HUDEP-2 (cell line): ENCODE measurements at regions not wholly inside any gene's neighbourhood (a gene's known extent, or its start where the extent isn't known, plus 50 kb on each side); places are given as distances from the start of the nearest gene placed in this dataset.
"Not testable (repeated sequence)": the region's sequence is repeated elsewhere in the genome, so short reads cannot be mapped to it uniquely, and the experiment has no call there.

Source experiments
- DNase-seq, 76 experiments: peaks; one replicate each; lab custom pipeline; 2025; ENCODE audit not compliant: unreplicated experiment in 76 of 76; lab: John Stamatoyannopoulos, UW

DNA sequence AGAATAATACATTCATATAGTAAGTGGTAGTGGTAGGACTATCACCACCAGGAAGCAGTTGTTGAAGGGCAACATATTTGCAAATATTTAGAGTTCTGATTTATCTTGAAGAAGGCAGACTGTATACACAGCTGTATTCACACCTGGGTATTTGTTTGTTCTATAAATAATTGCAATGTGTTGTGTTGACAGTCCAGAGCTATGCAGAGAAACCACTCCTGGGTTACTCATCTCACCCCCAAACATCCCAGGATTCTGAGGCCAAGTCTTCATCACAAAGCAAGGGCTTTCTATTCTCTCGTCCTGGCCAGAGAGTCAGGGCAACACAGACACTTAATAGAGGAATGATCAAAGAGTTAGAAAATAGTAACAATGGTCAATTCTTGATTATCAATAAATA lies 102.1 kb upstream of the FAT3 start:
- no peak for DNase-seq

DNA sequence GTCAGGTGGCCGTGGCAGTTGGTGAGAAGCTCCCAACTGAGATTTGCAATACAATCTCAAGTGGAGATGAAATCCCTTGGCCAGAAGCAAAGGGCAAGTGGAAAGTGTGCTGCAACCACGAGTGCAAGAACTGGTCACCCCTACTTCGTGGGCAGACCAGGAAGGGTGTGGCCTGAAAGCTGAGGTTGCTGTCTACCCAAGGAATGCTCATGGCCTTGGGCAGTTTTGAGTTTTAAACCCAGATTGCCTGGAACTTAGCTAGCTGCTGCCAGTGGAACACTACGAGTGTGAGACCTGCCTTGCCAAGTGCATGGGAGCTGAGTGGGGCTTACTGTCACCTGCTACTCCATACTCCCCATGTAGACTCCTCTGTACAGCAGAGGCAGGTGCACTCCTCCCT lies 113.3 kb upstream of the FAT3 start:
- DNase-seq: no peak

DNA sequence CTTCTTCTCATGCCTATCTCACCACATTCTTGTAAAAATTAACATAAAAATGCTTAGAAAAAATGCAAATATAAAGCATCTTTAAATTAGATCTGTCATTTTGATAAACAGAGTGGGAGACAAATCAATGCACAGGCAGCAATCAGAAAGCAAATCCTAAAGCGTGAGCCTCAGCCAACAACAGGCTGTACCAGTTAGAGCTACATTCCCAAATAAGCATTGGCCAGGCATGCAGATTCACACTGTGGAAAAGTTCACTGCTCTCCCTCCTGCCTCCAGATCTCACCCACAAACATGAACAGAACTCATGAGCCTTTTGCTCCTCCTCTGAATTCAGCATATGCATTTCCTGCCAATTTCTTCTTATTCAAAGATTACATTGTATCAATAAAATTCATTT lies 115.2 kb upstream of the FAT3 start:
- no peak for DNase-seq

DNA sequence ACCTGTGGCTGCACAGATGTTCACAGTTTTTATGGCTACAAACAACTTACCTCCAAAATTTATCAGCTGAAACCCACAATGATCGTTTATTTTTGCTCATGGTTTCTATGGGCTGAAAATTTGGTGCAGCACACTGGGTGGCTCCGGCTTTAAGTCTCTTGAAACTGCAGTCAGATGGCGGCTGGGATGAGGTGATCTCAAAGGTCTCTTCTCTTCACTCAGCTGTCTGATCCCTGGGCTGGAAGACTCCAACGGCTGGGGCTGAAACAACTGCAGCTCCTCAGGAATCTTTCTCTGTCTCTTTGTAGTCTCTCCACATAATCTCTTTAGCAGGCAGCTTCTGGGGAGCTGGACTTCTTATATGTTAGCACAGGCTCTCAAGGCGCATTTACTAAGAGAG lies 117.3 kb upstream of the FAT3 start:
- no peak for DNase-seq

DNA sequence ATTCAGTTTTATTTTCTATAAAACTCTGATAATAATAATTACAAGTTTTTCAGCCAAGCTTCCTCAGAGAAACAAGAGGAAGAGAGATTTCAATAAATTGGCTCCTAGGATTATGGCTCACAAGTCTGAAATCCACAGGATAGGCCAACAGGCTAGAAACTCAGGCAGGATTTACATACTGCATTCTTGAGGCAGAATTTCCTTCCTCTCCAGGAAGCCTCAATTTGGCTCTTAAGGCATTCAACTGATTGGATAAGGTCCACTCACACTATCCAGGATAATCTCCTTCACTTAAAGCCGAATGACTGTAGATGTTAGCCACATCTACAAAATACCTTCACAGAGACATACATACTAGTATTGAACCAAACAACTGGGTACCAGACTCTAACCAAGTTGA lies 120.3 kb upstream of the FAT3 start:
- DNase-seq: no peak

DNA sequence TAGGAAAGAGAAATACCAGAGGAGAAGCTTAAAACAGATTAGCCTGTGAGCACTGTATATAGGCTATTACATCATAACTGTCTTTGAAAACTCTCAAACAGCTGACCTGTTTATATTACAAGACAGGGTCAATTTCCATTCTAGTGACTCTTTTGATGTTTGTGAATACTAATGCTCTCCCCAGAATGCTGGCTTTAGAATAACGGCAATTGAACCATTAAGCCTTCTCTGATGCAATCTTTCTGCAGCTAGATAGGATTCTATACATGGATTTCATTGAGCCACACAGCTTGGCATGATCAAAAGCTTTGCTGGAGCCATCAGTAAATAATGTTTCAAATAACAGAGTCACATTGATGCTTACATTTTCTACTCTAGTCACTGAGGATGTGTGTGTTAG lies 122.7 kb upstream of the FAT3 start:
- DNase-seq: no peak

DNA sequence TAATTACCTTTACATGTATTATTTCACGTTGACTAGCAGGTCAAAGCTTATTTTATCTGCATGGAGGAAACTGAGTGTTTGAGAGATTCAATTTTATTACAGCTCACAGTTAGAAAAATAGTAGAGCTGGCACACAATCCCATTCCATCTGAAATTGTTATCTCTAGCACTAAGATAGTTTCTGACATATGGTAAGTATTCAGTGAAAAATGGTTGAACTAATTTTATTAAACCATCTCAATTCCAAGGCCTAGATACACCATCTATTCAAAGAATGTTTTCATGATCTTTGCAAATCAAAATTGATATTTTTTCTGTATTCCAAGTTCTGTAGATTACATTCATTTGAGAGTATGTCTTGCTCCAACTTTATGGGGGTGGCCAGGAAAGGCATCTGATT lies 125.4 kb upstream of the FAT3 start:
- no peak for DNase-seq

DNA sequence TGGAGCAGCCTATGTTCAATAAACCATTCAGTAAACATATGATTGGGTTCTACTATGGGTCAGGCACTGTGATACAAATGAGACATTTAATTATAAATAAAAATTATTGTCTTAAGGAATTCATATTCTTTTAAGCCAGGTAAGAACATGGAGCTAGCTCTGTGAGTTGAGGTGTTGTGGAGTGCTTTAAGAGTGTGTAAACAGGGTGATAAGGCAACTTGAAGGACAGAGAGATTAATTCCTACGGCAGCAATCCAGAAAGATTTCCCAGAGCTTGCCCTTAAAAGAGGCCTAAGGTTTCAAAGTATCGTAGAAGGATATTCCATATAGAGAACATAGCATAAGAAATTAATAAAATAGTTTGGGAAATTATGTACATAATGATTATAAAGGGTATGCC lies 126.4 kb upstream of the FAT3 start:
- no peak for DNase-seq

DNA sequence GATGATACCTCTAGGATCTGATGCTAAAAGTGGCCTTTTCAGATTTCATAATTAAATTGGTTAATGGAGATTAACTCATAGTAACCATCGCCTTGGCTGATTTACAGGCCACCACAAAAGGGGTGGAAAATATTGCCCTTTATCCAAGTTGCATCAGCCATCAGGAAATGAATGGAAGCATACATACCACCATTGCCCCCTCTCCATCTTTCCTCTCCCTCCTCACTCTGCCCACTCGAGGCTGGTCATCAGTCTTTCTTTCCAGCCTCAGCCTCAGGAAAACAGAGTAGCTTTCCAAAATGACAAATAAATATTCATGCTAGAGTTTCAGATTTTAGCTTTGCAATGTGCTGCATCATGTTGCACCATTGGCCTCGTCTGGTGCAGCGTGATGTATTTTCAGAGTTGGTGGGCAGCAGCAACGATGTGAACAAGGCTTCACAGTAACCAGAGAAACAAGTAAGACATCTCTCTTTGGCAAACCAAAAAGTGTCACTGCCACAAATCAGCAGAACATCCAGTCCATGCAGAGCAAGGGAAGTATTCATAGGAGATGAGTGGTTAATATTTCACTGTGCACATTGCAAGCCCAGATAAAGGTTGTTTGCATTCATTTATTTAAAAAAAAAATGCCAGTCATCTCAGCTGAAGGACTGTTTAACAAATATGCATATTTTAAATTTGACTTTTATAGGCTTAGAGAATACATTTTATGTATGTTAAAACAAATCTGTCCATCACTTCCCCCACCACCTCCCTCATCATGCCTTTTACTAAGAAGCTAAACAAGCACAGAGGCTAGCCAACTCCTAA lies 136.7 kb upstream of the FAT3 start:
- no peak for DNase-seq

DNA sequence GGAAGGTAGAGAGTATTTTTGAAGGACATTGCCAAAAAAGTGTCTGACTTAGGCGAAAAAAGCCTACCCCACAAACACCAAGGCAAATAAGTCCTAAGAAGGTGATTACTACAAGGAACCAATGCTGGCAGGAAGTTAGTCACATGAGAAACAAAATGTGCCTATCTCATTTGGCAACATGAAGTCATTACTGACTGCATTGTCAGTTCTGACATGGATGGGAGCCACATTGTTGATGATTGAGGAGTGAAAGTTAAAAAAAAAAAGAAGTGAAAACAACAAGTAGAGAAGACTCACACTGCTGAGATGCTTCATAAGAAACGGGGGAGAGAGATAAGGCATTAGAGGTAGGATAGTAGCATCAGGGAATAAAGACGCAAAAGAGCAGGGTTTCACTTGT lies 141.5 kb upstream of the FAT3 start:
- DNase-seq: no peak

DNA sequence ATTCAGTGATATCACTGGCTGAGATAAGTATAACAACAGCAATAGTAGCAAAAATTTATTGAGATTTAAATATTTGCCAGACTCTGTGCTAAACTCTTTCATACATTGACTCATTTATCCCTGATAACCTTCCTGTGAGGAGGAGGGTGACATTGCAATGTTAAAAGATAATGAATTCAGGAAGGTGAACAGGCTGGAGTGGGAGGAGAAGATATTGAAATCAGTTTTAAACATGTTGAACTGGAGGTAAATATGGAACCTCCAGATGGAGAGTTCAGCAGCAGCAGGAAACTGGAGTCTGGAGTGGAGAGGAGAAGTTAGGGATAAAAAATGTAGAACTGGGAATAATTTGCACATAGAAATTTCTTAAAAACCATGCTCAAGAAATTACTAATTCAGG lies 142.0 kb upstream of the FAT3 start:
- no peak for DNase-seq

DNA sequence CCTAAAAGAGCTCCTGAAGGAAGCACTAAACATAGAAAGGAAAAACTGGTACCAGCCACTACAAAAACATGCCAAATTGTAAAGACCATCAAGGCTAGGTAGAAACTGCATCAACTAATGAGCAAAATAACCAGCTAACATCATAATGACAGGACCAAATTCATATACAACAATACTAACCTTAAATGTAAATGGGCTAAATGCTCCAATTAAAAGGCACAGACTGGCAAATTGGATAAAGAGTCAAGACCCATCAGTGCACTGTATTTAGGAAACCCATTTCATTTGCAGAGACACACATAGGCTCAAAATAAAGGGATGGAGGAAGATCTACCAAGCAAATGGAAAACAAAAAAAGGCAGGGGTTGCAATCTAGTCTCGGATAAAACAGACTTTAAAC lies 150.1 kb upstream of the FAT3 start:
- not testable (repeated sequence) for DNase-seq

DNA sequence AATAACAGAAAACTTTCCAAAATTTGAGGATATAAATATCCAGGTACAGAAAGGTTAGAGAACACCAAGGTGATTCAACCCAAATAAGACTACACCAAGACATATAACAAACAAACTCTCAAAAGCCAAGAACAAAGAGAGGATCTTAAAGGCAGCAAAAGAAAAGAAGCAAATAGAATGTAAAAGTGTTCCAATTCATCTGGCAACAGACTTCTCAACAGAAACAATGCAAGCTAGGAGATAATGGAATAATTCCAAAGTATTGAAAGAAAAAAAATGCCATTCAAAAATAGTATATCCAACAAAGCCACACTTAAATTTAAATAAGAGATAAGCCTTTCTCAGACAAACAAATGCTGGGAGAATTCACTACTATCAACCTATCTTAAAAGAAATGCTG lies 153.0 kb upstream of the FAT3 start:
- no peak for DNase-seq

DNA sequence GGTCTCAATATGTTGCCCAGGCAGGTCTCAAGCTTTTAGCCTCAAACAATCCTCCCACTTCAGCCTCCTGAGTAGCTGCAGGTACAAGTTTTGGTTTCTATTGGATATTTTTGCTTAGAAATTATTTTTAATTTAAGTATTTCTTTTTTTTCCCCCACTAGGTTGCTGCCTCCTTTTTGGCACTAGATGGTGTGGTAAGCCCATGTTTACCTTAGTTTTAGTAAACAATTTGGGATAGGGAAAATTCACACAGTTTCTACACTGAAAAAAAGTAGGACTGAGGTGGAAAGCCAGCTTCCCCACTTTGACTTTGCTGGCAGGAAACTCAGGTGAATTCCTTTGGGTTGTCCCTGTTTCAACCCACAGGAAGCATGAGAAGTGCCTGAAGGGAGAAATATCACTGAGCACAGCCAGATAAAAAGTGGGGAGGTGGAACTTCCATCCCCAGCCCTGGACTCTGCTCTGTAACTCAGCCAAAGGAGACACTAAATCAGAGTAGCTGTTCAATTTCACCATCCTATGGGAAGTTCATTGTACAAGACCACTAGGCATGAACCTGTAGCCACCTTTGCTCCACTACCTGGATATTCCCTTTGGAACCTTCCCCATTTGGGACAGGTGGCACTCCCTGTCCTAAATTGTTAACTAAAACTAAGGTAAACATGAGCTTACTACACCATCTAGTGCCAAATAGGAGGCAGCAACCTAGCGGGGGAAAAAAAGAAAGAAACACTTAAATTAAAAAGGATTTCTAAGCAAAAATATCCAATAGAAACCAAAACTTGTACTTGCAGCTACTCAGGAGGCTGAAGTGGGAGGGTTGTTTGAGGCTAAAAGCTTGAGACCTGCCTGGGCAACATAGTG lies 154.4 kb upstream of the FAT3 start:
- no peak for DNase-seq

DNA sequence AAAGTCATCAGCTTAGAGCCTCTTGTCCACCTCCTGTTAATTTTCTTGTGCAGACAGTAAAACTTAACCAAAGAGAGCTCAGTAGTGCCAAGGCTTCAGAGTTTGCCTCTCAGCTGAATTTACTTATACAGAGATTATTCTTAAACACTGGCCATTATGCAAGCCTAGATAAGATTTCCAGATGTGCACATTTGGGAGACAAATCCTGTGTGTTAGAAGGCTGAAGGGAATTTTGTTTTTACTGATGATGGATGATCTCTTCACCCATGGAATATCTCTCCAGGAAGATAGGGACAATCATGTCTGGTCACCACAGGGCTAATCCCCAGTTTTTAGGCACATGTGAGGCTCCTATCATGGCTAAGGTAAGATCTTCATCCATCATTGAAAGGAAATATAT lies 157.6 kb upstream of the FAT3 start:
- no peak for DNase-seq

DNA sequence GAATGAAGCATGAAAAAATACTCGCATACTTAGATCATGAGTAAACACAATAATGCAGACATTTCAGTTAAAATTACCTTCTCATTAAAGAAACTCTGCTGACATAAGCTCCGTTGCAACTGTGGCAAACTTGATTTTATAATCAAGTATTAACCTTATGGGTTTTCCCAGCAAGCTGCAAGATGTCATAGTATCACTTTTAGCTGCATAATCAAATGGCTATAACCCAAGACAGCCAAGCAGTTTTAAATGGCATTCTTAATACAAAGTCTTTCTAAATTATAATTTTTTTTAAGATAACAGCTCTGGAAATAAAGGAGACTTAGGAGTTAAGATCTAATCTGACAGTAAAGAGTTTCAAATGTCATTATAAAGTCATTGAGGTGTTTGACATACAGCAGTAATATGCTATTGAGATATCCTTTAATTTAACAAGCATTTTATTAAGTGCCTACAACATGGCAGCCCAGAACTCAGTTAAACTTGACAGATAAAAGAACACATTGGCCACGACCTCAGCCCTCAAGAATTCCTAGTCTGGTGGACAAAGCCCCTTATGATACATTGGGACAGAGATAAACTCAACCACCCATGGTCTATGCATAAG lies 163.1 kb upstream of the FAT3 start:
- no peak for DNase-seq

DNA sequence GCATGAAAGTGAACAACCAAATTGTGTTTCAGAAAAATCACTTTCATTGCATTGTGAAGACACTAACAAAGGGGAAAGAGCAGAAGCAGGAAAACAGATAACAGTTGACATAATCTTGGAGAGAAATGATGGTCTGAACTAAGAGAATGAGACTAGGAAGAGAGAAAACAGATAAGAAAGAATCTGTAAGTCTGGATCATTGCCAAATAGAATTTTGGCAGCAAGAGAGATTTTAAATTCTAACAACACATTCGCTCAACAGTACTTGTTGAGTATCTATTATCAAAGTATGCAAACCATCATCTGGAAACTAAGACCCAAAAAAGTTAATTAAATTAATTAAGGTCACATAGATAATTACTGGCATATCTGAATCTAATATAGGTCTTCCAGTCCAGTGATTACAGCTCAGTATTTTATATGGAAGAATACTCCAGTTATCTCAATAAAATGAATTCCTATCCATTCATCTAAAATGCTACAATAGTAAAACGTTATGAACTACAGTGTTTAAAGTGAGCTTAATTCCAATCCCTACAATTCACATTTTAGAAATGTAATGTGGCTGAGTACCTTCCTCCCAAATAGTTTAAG lies 166.7 kb upstream of the FAT3 start:
- DNase-seq: no peak

DNA sequence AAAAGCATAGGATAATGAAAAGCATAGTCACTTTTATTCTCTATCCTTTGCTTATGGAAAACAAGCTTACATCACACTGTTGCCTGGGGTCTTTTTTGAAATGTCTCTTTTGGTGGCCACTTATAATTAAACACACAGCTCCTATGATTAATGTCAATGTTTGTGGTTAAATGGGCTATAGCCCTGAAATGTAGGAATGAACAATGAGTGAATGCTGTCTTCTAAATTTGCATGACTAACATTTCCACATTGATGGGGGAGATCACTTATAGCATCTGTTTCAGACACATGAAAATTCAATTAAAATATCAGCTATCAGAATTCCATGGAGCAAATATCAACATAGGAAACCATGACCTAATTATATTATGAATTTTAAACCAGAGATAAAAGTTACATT lies 171.4 kb upstream of the FAT3 start:
- no peak for DNase-seq

DNA sequence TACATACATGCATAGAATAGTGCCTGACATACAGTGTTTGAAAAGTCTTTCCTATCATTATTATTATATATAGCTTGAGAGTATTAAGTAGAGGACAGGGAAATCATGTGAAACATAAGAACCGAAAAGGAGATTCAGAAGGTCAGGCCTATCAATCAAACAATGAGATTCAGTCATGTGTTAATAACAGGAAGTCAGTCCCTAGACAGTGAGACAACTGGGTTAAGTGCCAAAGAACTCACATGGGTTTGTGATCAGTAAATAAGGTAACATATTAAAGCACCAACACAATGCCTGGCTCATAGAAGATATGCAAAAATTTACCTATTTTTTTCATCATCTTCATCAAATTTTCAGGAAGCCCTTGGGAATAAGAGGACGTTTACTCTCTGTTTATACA lies 174.3 kb upstream of the FAT3 start:
- DNase-seq: no peak

DNA sequence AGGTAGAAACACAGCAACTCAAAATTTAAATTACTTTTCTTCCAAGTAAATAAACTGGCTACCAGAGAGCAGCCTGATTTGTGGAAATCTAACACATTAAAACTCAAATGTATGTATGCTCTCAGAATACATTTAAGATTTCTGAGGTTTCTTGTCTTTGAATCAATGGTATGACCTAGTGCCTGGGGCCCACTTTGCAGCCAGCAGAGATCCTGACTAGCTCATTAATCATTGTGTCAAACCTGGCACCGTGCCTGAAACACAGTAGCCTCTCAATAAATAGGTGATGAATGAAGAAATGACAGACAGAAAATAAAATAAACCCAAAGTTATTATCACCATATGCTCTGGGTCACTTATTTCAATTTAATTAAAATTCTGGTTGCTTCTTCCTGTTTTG lies 176.2 kb upstream of the FAT3 start:
- no peak for DNase-seq

DNA sequence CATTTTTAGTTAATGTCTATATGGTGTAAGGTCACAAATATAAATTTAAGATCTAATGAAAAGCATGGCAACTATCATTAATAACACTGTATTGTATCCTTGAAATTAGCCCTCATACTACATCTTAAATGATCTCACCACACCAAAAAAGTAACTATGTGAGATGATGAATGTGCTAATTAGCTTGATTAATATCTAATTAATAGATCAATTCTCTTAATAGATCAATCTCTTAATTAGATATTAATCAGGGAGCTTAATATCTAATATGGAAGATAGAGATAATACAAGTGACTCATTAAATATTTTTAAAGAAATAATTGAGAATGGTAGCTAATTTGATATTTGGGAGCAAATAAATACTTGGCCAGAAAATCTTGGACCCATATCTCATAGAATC lies 178.5 kb upstream of the FAT3 start:
- no peak for DNase-seq
